Breast epithelium (tissue), 3 donors: ENCODE measurements at regions not wholly inside any gene's neighbourhood (a gene's known extent, or its start where the extent isn't known, plus 50 kb on each side); places are given as distances from the start of the nearest gene placed in this dataset.

Experiments
- CTCF ChIP-seq, 3 donors: fragments of 450-650 bp; IDR thresholded peaks; one replicate each; pipeline ENCODE4 v1.5.1; 2016 to 2017; ENCODE audit warnings: antibody characterized with exemption in 3 of 3, mild to moderate bottlenecking in 3 of 3, moderate library complexity in 3 of 3
- POLR2A ChIP-seq: fragments of 450-650 bp; IDR thresholded peaks from one replicate; pipeline ENCODE4 v1.6.1; 2016; ENCODE audit warnings: antibody characterized with exemption, mild to moderate bottlenecking, moderate library complexity
- POLR2AphosphoS5 ChIP-seq, 3 donors: sonication (generic); formaldehyde crosslinking; IDR thresholded peaks; one replicate each; pipeline ENCODE4 v1.6.1; 2017; ENCODE audit warnings: antibody characterized with exemption in 3 of 3

GRCh38 chr7:109206196-109206595, 636.5 kb downstream of the DNAJB9 start:
- TF ChIP-seq CTCF (IDR thresholded peaks at IDR 0.05) (no peak), POLR2AphosphoS5 (IDR thresholded peaks at IDR 0.05) (no peak), POLR2A (no peak)
